NCI-H2196 treated with DMSO at 0.1 percent for 48 hours (cell line): ENCODE measurements at regions not wholly inside any gene's neighbourhood (a gene's known extent, or its start where the extent isn't known, plus 50 kb on each side); places are given as distances from the start of the nearest gene placed in this dataset.
"Not testable (repeated sequence)": the region's sequence is repeated elsewhere in the genome, so short reads cannot be mapped to it uniquely, and the experiment has no call there.

Experiments used
- DNase-seq: peaks from one replicate; lab custom pipeline; 2025; ENCODE audit not compliant: unreplicated experiment; lab: John Stamatoyannopoulos, UW

DNA sequence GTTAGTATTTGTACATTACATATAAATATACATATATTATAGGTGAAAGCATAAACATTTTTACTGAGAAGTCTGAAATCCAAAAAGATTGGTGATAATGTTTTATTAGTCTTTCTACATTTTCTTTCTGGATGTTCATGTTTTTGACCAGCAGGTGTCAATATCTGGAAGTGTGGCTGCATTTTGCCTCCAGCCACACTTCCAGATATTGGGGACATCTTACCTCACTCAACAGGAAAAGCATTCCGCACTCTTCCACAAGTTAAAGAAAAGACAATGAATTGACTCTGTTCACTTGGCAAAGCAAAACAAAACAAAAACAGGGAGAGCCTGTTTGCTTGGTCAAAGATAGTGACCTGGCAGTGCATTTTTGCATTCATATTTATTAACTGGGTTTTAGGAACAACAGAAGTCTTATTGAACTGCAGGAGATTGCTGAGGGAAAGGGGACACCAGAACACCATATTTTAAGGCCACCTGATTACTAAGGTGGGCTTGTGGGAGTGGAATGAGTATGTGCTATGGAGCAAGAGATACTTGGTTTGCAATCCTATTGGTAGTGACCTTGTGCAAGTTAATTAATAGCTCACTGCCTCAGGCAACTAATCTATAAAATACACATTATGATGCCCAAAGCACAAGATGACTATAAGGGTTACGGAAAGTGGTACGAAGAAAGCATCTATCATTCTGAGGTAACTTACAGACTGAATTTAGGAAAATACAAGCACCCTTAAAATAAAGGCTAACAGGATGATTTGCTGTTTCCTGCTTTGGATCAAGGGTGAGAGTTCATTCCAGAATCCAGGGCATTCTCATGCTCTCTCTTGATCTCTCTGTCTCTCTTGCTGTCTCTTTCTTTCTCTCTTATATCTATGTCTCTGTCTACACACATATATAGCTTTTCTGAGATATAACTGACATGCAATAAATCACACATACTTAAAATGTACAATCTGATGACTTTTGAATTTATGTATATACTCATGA, 389.9 kb upstream of the EMCN start:
- no peak for DNase-seq

DNA sequence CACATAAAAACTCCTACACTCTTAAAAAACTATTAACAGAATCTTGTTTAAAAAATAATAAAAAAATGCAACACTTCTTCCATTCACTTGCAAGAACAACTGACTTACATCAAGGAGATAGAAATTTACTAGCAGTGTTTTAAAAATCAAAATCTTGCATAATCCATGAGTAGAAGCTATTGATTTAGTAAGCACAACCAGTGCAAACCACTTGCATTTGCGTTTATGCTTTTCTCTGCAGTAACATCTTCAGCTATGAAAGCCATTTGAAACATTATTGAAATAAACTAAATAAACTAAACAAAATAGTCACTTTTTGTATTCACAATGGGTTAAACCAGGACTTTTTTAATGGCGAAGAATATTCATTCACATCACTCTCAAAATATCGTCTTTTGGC, 389.2 kb upstream of the EMCN start:
- no peak for DNase-seq

DNA sequence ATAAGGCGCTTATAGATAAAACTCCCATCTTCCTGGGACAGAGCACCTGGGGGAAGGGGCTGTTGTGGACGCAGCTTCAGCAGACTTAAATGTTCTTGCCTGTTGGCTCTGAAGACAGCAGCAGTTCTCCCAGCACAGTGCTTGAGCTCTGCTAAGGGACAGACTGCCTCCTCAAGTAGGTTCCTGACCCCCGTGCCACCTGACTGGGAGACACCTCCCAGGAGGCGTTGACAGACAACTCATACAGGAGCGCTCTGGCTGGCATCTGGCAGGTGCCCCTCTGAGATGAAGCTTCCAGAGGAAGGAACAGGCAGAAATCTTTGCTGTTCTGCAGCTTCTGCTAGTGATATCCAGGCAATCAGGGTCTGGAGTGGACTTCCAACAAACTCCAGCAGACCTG, 383.1 kb upstream of the EMCN start:
- not testable (repeated sequence) for DNase-seq

DNA sequence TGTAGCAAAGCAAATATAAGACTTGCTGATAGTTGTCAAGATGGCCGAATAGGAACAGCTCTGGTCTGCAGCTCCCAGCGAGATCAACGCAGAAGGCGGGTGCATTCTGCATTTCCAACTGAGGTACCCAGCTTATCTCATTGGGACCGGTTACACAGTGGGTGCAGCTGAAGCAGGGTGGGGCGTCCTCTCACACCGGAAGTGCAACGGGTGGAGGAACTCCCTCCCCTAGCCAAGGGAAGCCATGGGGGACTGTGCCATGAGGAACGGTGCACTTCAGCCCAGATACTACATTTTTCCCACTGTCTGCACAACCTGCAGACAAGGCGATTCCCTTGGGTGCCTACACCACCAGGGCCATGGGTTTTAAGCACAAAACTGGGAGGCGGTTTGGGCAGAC, 382.3 kb upstream of the EMCN start:
- DNase-seq: no peak

DNA sequence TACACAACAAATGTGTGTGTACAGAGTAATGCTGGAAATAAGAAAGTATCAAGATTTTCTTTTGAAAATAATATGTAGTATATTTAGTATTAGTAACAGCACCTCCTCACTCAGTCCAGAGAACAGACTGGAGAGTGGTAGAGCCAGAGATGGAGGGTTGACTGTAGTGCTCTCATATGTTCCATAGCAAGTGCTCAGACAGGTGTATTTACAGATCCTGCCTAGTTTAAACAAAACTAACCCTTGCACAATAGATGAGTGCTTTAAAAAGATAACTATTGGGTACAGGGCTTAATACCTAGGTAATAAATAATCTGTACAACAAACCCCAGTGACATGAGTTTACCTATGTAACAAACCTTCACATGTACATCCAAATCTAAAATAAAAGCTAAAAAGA, 381.0 kb upstream of the EMCN start:
- DNase-seq: no peak

DNA sequence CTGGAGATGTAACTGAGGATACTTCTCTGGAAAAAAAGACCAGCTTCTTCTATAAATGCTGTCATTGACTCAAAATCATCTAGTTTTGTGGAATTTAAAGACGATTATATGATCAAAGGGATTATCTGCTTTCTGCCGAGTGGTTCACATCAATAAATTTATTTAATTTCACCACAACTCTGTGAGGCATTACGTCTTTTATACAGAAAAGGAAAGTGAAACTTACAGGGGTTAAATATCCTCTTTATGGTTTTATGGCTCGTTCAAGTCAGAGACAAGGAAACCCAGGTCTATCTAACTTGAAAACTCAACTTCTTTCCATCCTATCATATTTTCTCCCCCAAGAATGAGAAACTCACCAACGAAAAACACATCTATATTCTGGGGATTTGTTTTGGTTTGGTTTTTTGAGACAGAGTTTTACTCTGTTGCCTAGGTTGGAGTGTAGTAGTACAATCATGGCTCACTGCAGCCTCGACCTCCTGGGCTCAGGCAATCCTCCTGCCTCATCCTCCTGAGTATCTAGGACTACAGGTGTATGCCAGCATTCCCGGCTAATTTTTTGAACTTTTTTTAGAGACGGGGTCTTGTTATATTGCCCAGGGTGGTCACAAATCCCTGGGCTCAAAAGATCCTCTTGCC, 377.9 kb upstream of the EMCN start:
- DNase-seq: no peak

DNA sequence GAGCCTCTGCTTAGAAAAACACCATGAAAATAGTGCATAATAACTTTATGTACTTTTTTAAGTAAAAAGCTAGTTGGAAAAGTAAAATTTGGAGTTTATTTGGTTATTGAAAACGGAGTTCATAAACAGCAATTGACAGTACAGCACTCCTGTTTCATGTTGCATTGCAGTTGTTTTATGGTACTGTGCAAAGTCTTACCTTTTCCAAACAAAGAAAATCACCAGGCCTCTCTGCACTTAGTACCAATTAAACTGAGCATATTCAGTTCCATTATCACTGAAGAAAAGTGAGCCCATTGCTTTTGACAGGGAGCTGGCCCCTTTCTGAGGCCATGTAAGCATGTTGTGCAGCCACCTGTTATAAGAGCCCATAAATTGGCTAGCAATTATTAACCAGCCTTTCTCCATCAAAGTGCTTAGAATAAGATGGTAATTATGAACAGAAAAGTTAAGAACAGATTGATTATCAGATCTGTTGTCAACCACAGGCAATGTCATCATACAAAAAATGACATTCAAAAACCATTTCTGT, 376.6 kb upstream of the EMCN start:
- DNase-seq: no peak

DNA sequence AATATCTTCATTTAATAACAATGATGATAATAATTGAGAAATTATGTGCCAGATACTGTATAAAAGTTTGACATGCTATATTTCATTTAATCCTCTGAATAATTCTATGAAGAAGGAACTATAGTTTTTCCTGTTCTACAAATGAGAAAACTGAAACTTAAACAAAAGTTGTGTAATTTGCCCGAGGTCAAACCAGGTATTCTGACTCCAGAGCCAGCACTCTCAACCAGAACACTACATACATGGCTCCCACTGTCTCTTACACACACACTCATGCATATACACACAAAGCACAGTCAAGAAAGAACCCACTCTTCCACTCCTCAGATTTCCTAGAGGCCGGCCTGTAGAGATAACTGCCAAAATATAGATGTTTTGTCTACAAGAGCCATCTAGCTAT, 374.0 kb upstream of the EMCN start:
- no peak for DNase-seq

DNA sequence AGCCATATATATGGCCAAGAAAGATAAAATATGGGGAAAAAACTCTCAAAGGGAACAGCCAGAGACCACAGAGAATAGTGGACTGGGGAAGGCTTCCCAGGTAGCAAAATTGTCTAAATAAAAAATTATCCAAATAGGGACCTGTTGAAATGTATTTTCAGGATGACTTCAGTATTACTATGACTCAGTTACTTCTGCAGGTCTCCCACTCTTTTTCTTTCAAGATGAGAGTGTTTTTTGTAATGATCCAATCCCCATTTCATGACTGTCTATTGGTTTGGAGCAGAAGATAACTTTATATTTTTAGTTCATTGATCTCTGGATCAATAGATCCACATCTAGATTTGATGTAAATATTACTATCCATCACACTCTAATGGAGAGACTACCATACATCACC, 372.1 kb upstream of the EMCN start:
- DNase-seq: no peak

DNA sequence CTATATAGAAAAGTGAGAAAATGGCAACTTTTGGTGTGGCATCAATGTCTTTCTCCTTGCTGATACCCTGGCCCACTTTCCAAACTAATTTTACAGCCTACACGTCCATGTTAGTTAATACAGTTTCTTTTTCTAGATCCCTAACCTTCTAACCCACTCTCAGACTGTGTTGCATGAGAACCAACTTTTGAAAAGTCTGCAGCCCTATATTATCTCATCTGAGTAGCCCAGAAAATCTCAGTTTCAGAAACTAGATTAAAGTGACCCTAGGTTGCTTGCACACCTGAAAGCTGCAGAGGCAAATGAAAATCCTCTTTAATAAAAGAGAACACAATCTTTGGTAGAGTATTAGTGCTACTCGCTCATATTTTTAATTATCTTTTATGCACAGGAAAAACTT, 371.6 kb upstream of the EMCN start:
- no peak for DNase-seq

DNA sequence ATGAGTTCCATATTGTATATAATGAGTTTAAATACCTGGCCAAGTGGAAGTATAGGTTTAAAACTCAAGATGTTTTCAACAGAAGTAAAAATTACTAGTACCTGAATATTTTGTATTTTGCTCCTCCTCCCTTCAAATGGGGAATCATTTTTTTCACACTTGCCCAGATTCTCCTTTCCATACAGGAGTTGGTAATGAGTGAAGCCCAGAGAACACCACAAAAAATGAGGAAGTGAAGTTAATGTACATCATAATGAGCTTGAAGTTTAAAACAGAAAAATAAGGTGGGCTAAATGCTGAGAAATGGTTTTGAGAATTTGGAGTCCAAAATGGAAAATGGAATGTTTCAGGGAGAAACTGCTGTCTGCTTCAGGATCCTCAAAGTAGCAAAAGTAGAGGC, 364.8 kb upstream of the EMCN start:
- no peak for DNase-seq

DNA sequence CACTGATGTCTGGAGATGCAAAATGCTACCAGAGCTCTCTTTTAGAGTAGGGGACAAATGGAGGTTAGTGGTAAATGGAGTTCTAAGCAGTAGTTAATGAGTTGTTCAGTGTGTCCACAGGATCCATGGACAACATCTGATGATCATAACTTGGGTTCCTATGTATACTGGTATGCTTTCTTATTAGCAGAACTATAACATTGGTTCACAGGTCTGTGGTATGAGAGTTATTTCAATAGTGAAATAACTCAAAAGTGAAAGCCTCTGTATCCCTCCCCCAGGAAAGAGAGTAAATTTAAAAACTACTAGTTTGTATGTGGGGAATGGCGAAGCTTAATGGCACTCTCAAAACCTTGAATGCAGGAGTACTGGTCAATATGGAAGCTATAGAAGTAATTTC, 363.5 kb upstream of the EMCN start:
- DNase-seq: no peak

DNA sequence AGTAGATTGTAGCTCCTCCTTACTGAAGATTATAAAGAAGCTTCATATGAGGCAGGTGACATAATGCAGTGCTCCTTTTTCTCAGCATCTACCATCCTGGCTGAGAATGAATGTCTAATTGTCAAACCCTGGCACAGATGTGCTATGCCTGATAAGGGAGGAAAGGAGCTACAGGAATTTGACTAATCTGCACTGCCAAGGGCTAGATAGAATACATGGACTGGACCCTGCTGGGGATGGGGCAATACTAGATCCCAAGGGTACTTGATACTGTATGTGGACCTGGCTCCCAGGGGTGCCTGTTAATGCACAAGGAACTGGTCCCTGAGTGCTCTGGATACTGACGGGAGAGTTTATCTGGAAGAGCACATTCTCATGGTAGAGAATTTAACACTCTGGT, 362.2 kb upstream of the EMCN start:
- DNase-seq: no peak

DNA sequence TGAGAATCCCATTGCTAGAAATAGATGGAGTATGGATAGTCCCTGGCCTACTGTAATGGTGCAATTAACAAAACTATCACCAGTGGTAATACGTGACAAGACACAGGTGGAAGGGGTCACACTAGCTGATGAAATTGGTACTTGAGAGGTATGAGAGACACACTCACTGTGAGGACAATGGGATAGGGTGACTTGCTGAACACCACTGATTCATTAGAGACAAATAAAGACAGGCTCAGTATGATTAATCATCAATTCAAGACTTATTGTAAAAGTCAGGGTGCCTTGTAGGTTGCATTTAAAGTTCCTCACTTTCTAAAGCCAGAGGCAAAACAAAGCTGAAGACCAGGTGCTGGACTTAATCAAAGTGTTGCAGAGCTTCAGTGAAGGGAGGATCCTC, 361.6 kb upstream of the EMCN start:
- no peak for DNase-seq

DNA sequence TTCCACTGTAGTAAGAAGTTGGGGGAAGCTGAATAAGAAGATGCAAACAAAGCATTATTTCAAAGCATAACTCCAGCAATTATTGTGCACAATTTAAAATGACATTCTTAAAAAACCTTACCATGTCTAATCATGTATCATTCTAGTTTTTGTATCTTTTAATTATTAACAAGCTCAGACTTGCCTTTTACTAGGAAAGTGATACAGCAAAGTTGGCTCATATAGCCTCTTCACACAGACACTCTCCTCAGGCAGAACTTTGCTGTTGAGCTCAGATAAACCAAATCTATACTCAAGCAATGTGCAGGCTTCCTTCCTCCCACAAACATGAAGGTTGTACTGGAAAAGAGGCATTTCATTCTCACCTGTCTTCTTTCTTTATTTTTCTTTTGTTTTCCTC, 358.7 kb upstream of the EMCN start:
- no peak for DNase-seq

DNA sequence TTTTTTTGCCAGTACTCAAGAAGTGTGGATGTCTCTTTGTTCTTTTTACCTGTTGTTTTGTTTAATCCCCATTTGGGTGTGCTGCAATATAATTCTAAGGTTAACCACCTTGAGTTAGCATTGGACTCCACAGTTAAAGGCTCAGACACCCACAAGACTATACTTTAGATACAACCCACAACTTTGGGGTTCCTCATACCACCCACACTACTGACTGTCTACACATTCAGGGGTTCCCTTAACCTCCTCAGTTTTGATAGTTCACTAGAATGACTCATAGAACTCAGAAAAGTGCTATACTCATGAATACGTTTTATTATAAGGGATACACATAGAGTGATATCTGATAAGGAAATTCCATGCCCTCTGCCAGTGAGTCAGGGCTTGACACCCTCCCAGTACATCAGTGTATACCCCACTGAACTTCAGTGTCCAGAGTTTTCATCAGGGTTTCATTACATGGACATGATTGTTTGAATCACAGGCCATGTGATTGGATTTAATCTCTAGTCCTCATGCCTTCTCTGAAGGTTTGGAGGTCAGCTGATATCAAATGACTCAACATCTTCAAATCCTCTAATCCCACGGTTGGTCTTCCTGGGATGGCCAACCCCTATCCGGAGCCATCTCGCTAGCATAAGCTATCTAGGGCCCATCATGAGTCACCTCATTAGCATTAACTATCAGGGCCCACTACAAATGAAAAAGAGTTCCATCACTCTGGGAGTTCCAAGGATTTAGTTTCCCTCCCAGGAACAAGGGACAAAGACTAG, 357.7 kb upstream of the EMCN start:
- DNase-seq: no peak

DNA sequence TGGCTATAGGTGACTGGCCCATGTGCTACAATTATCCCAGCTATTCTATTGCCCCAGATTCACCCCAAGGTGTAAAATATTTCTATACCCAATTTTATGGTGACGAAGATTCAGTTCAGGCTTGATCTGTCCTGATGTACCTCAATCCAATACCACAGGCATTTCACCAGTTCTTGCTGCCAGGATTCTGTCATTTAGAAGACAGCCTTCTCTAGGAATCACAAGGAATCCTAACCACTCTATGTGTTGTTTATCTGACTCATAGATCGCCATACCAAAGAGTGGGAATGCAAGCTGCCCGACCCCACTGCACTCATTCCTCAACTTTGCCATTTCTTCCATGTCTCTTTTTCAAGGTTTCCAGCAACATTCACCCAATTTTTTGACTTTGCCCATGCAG, 355.0 kb upstream of the EMCN start:
- no peak for DNase-seq

DNA sequence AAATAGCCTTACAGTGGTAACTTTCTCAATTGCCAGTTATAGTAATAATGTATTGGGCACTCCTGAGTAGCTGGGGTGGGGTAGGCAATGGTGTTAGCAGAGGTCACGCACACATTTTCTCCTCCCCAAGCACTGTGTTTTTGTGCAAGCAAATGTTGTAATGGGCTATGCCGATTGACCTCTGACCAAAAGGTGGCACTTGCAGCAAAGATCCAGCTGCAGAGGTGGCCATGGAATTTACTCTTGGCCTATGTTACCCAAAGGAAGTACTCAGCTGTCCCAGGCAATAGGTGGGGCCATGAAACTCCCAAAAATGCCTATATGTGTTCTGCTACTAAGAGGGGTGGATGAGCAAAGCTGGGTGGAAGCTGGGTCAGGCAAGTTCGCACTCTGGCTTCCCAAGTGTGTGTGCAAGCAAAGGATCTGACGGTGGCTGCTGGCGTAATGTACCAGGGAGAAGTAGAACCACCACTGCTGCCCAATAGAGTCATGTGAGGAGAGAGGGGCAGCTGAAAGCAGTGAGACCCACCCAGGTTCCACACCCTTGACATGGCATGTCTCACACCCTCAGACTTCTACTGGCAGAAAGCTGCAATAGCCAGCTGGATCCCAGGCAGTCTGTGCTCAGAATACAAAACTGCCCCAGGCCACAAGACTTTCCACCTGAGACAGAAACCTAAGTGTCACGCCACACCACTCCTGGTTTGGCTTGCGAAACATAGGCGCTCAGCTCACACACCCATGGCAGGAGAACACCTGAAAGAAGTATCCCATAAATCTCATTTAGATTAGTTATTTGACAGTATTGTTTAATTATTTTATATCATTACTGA, 353.3 kb upstream of the EMCN start:
- DNase-seq: no peak

DNA sequence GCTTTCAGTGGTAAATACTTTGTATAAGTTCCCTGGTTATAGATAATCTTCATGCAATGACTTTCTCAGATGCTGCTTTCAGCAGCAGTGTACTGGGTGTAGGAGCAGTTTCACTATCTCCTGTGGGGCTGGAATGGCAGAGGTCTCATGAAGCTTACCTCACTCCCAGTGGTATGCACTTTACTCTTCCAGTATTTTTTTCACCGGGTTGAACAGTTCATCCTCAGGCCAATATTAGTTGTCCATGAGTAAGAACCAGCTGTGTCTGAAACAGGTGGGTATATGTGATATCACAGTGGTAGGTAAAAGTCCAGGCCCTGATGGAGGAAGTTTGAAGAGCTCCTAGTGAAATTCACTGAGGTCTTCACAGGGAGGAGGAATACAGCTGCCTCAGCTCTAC, 351.5 kb upstream of the EMCN start:
- no peak for DNase-seq

DNA sequence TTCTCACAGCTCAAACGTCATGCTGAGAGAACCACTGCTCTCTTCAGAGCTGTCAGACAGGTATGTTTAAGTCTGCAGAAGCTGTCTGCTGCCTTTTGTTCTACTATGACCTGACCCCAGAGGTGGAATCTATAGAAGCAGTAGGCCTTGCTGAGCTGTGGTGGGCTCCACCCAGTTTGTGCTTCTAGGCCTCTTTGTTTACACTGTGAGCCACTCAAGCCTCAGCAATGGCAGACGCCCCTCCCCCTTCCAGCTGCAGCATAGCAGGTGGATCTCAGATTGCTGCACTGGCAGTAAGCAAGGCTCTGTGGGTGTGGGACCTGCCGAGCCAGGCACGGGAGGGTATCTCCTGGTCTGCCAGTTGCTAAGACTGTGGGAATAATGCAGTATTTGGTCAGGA, 350.5 kb upstream of the EMCN start:
- not testable (repeated sequence) for DNase-seq

DNA sequence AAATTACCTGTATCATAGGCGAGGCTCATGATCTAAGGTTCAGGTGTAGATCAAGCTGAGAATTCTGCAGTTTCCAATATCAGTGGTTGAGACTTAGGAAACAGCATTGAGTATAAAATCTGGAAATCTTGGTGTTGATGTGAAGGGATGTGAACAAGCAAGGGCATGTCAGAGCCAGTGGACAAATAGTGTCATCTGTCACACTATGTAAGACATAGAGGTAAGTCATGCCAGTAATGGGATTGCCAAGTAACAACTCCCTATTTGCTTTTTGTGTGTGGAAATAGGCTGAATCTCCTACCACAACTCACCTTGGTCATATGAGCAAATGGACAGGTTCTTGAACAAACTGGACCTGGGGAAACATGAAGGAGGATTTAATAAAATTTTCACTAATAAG, 334.5 kb upstream of the EMCN start:
- DNase-seq: no peak
